Smooth muscle cell (in vitro differentiated cells): ENCODE measurements at regions not wholly inside any gene's neighbourhood (a gene's known extent, or its start where the extent isn't known, plus 50 kb on each side); places are given as distances from the start of the nearest gene placed in this dataset.

Experiments used
- DNase-seq: peaks from one replicate; lab custom pipeline; 2025; ENCODE audit not compliant: unreplicated experiment; lab: John Stamatoyannopoulos, UW
- H2AFZ ChIP-seq: fragments of 200-600 bp; sonication (generic); 2 replicates; pipeline ENCODE4 v1.6.0; 2016; ENCODE audit warnings: antibody characterized with exemption, low read depth, mild to moderate bottlenecking
- H3F3A ChIP-seq: fragments of 200-600 bp; sonication (generic); 2 replicates; pipeline ENCODE4 v1.6.0; 2017; ENCODE audit warnings: antibody characterized with exemption, low read depth
- H3K27ac ChIP-seq: fragments of 200-600 bp; sonication (generic); 2 replicates; pipeline ENCODE4 v1.5.1; 2016; ENCODE audit warnings: low read depth, mild to moderate bottlenecking
- H3K27me3 ChIP-seq: fragments of 200-600 bp; sonication (generic); 2 replicates; pipeline ENCODE4 v1.6.1; 2016; ENCODE audit warnings: low read depth, mild to moderate bottlenecking
- H3K36me3 ChIP-seq: fragments of 200-600 bp; sonication (generic); 2 replicates; pipeline ENCODE4 v1.5.1; 2016; ENCODE audit warnings: low read depth
- H3K4me1 ChIP-seq: fragments of 200-600 bp; sonication (generic); 2 replicates; pipeline ENCODE4 v1.5.1; 2016; ENCODE audit warnings: low read depth
- H3K4me2 ChIP-seq: fragments of 200-600 bp; sonication (generic); 2 replicates; pipeline ENCODE4 v1.6.0; 2016; ENCODE audit warnings: mild to moderate bottlenecking
- H3K4me3 ChIP-seq: fragments of 200-600 bp; sonication (generic); 2 replicates; pipeline ENCODE4 v1.5.1; 2016; ENCODE audit warnings: mild to moderate bottlenecking
- H3K79me2 ChIP-seq: fragments of 200-600 bp; sonication (generic); 2 replicates; pipeline ENCODE4 v1.6.0; 2016; ENCODE audit warnings: low read depth, mild to moderate bottlenecking
- H3K9ac ChIP-seq: fragments of 200-600 bp; sonication (generic); 2 replicates; pipeline ENCODE4 v1.6.0; 2016; ENCODE audit warnings: low read depth
- H3K9me3 ChIP-seq: fragments of 200-600 bp; sonication (generic); replicated peaks from 2 replicates; pipeline ENCODE4 v1.5.1; 2016; ENCODE audit warnings: low read depth
- H4K20me1 ChIP-seq: fragments of 200-600 bp; sonication (generic); 2 replicates; pipeline ENCODE4 v1.6.0; 2016; ENCODE audit warnings: low read depth
- CTCF ChIP-seq: fragments of 200-600 bp; sonication (generic); IDR thresholded peaks from 2 replicates; pipeline ENCODE4 v1.5.1; 2017; ENCODE audit warnings: borderline replicate concordance, mild to moderate bottlenecking, antibody characterized with exemption; ENCODE audit not compliant: insufficient read depth, poor library complexity, severe bottlenecking
- WGBS: methylation state at CpG from one replicate; pipeline ENCODE4 v1.1.7; 2016; ENCODE audit warnings: low lambda C conversion rate; 5-methylcytosine and 5-hydroxymethylcytosine counted together

GRCh38 chr6:30800871-30801270 is 56.5 kb upstream of the IER3 start:
- no peaks in the 10 kb centered on the region for H4K20me1 ChIP-seq
- no peak overlapping the region for H3K9ac ChIP-seq
- H3K27ac ChIP-seq, result no peak overlapping the region
- DNase-seq, result no peak
- H3K36me3 ChIP-seq, result no peaks in the 10 kb centered on the region
- no peak overlapping the region for H3K4me2 ChIP-seq
- no peaks in the 10 kb centered on the region for H3K9me3 ChIP-seq
- WGBS, result 85% methylated on average over 6 of the region's 6 CpGs
- H3K4me1 ChIP-seq, result no peaks in the 10 kb centered on the region
- no peak for TF ChIP-seq CTCF
- no peak overlapping the region for H3K4me3 ChIP-seq
- H2AFZ ChIP-seq, result peak overlapping the region; percentile 67
- no peaks in the 10 kb centered on the region for H3K27me3 ChIP-seq
- H3K79me2 ChIP-seq, result no peaks in the 10 kb centered on the region
- H3F3A ChIP-seq, result no peaks in the 10 kb centered on the region

- H3K27me3 ChIP-seq, result no peaks in the 10 kb centered on the region
- H3K27ac ChIP-seq, result no peak overlapping the region
- H3K4me3 ChIP-seq, result no peak overlapping the region
- no peak overlapping the region for H3K9ac ChIP-seq
- no peaks in the 10 kb centered on the region for H3K79me2 ChIP-seq
- WGBS, result 49% methylated on average over 3 of the region's 3 CpGs
- no peaks in the 10 kb centered on the region for H3K4me1 ChIP-seq
- no peaks in the 10 kb centered on the region for H3K9me3 ChIP-seq
- DNase-seq, result no peak
- H3K36me3 ChIP-seq, result no peaks in the 10 kb centered on the region
- no peak overlapping the region for H2AFZ ChIP-seq
- no peak overlapping the region for H3K4me2 ChIP-seq
- H4K20me1 ChIP-seq, result no peaks in the 10 kb centered on the region
- H3F3A ChIP-seq, result peaks cover 10% of the 10 kb centered on the region
- no peak for TF ChIP-seq CTCF
These were observed 54.9 kb upstream of the IER3 start for GRCh38 chr6:30799210-30799609.

- no peak for TF ChIP-seq CTCF
- no peaks in the 10 kb centered on the region for H4K20me1 ChIP-seq
- DNase-seq, result no peak
- no peak overlapping the region for H3K27ac ChIP-seq
- H3K9ac ChIP-seq, result no peak overlapping the region
- H3K4me3 ChIP-seq, result no peak overlapping the region
- H3K27me3 ChIP-seq, result no peaks in the 10 kb centered on the region
- H2AFZ ChIP-seq, result no peak overlapping the region
- H3K36me3 ChIP-seq, result no peaks in the 10 kb centered on the region
- H3F3A ChIP-seq, result peaks cover 10% of the 10 kb centered on the region
- H3K4me2 ChIP-seq, result no peak overlapping the region
- no peaks in the 10 kb centered on the region for H3K9me3 ChIP-seq
- no peaks in the 10 kb centered on the region for H3K79me2 ChIP-seq
- WGBS, result 94% methylated on average over 3 of the region's 3 CpGs
- H3K4me1 ChIP-seq, result no peaks in the 10 kb centered on the region
These were observed 54.1 kb upstream of the IER3 start for GRCh38 chr6:30798494-30798893.

- H3K27ac ChIP-seq, result no peak overlapping the region
- no peaks in the 10 kb centered on the region for H3K4me1 ChIP-seq
- no peak for DNase-seq
- H4K20me1 ChIP-seq, result no peaks in the 10 kb centered on the region
- H3K9me3 ChIP-seq, result no peaks in the 10 kb centered on the region
- H3K36me3 ChIP-seq, result no peaks in the 10 kb centered on the region
- H3K9ac ChIP-seq, result no peak overlapping the region
- H3F3A ChIP-seq, result peaks cover 10% of the 10 kb centered on the region
- no peaks in the 10 kb centered on the region for H3K27me3 ChIP-seq
- H2AFZ ChIP-seq, result no peak overlapping the region
- no peak for TF ChIP-seq CTCF
- no peak overlapping the region for H3K4me3 ChIP-seq
- WGBS, result 97% methylated on average over 3 of the region's 3 CpGs
- no peaks in the 10 kb centered on the region for H3K79me2 ChIP-seq
- H3K4me2 ChIP-seq, result no peak overlapping the region
These were observed 51.4 kb upstream of the IER3 start for GRCh38 chr6:30795549-30796293.
